GM12875 (cell line): ENCODE measurements at regions not wholly inside any gene's neighbourhood (a gene's known extent, or its start where the extent isn't known, plus 50 kb on each side); places are given as distances from the start of the nearest gene placed in this dataset.

ENCODE experiments used
- H3K4me3 ChIP-seq: one replicate; pipeline ENCODE4 v1.5.1; 2011; ENCODE audit warnings: low read depth, low read length, control low read depth
- TF ChIP-seq, protein P1 (sequence below): IDR thresholded peaks from 2 replicates; pipeline ENCODE4 v1.5.1; 2011; ENCODE audit warnings: low read depth, mild to moderate bottlenecking, control low read depth, inconsistent platforms, low read length, moderate library complexity, borderline replicate concordance; ENCODE audit not compliant: insufficient read depth

DNA sequence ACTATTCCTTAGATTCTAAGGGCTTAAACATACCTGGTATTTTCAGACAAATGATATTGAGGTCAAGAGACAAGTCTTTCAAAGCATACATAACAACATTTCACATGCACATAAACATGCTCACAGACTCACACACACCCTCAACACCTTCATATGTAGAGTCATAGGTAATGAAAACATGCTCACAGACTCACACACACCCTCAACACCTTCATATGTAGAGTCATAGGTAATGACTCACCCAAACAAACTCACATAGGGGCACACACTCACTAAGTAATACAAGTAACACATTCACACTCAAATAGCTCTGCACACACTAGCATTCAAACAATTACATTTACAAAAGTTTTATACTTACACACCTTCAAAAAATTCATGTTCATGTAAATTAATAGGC, 975.5 kb downstream of the TMEM121 start:
- TF ChIP-seq, protein P1, sequence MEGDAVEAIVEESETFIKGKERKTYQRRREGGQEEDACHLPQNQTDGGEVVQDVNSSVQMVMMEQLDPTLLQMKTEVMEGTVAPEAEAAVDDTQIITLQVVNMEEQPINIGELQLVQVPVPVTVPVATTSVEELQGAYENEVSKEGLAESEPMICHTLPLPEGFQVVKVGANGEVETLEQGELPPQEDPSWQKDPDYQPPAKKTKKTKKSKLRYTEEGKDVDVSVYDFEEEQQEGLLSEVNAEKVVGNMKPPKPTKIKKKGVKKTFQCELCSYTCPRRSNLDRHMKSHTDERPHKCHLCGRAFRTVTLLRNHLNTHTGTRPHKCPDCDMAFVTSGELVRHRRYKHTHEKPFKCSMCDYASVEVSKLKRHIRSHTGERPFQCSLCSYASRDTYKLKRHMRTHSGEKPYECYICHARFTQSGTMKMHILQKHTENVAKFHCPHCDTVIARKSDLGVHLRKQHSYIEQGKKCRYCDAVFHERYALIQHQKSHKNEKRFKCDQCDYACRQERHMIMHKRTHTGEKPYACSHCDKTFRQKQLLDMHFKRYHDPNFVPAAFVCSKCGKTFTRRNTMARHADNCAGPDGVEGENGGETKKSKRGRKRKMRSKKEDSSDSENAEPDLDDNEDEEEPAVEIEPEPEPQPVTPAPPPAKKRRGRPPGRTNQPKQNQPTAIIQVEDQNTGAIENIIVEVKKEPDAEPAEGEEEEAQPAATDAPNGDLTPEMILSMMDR = no peak
- no peak overlapping the region for H3K4me3 ChIP-seq

DNA sequence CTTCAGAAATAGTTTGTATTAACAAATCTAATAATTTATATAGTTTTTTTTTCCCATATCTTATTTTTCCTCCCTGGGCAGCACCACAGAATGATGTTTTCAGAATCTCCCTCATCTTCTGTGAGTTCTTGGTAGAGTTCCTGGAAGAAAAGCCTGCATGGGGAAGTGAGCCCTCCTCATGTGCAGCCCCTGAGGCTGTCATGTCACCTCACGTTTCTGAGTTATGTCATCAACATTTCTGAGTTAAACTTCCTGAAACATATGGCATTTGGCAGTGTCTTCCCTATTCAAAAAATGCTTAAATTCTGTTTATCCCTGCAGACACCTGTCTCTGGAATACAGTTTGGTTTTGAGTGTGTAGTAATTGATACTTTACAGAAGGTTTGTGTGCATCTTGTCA, 979.0 kb downstream of the TMEM121 start:
- H3K4me3 ChIP-seq = no peak overlapping the region
- TF ChIP-seq, protein P1 = no peak

DNA sequence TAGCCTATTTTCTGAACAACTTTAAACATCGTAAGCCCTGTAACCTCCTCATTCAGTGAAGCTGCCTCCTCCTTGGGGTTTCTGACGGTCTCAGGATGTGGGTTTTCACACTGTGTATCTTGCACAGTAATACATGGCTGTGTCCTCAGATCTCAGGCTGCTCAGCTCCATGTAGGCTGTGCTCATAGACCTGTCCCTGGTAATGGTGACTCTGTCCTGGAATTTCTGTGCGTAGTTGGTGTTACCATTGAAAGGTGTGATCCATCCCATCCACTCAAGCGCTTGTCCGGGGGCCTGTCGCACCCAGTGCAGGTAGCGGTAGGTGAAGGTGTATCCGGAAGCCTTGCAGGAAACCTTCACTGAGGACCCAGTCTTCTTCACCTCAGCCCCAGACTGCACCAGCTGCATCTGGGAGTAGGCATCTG, 980.5 kb downstream of the TMEM121 start:
- TF ChIP-seq, protein P1 = no peak
- H3K4me3 ChIP-seq = no peak overlapping the region

DNA sequence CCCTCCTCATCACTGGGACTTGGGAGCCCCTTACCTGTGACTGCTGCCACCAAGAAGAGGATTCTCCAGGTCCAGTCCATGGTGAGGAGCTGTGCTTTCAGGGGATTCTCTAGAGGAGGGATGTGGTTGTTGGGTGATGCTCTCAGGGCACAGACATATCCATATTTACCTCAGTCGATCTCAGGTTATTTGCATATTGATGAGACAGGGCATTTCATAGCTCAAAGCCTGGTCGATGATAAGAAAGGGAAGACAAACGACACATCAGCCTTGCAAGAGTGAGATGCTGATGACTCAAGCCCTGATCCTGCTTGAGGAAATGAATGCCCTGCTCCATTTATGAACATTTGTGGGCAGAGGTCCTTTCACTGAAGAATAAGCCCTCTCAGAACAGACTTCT, 981.0 kb downstream of the TMEM121 start:
- no peak overlapping the region for H3K4me3 ChIP-seq
- TF ChIP-seq, protein P1 = no peak

DNA sequence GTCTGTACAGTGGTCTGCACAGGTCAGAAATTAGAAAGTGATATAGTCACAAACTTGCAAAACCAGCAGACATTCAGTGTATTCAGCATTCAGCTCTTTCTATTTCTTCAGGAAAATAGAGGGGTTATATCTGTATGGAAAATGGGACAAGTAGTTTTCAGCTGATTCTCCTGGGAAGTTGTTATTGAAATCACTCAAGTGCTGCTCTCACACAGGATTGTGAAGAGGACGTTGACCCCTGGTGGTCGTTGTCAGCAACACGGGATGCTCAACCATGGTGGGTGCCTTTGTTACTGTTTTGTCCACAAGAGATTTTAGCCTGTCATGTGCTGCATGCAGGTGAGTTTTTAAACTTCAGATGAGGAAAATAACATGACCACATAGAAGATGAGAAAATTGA, 981.8 kb downstream of the TMEM121 start:
- TF ChIP-seq, protein P1 = no peak
- no peak overlapping the region for H3K4me3 ChIP-seq

DNA sequence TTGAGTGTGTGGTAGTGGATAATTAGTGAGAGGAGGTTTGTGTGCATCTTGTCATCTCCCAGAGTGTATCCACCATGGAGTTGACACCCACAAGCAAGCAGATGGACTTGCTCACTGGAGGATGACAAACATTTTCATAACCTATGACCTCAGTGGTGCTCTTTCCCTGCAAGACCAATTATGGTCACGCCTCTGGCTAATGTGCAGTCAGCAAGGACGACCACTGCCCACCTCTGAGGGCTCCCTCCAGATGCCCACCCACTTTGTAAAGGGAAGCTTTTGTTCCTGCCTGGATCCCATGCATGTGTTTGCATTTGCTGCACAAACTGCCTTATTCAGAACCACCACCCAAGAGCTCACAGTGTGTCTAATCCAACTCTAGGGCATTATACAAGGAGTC, 982.8 kb downstream of the TMEM121 start:
- TF ChIP-seq, protein P1 = no peak
- no peak overlapping the region for H3K4me3 ChIP-seq

DNA sequence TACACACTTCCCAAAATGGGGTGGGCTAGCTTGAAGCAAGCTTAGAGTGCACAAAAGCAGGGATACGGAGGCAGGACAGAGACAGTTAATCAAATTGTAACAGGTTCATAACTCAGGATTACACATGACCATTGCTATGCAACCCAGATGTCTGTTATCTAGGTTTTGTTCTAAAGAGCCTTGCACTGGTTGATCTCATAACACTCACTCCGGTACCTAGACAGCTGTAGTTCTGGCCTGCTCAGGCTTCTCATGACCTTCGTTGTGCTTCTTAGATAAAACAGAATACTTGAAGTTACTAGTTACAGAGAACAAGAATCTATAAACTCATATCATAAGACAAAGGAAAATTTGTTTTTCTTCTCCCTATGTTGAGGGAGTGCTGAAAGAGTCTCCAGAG, 983.4 kb downstream of the TMEM121 start:
- TF ChIP-seq, protein P1 = no peak
- no peak overlapping the region for H3K4me3 ChIP-seq
